GM21447 (cell line): ENCODE measurements at regions not wholly inside any gene's neighbourhood (a gene's known extent, or its start where the extent isn't known, plus 50 kb on each side); places are given as distances from the start of the nearest gene placed in this dataset.
A peak's percentile ranks its signal among the peaks of the same experiment; 100 is the strongest.
"Not testable (repeated sequence)": the region's sequence is repeated elsewhere in the genome, so short reads cannot be mapped to it uniquely, and the experiment has no call there.

Experiments used
- ATAC-seq: cut with Tn5 transposase; IDR thresholded peaks from one replicate; pipeline ENCODE4 v1.9.1; 2021; ENCODE audit not compliant: unreplicated experiment

DNA sequence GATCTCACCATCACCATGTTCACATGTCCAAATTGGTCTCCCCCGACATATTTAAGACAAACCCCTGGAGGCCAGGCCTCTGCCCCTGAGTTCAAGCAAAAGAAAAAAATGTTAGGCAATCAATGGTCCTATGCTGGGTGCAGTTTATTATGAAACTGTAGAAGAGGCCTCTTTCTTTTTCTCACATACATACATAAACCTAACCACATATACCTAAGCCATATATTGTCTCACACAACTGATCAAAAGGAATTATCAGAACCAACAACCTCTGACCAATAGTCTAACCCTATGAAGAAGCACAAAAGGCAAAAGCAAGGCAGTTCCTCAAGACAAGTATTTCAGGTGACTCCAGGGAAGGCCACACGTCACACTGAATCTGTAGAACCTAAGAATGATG lies 49.9 kb downstream of the ILRUN start:
- no peak for ATAC-seq

DNA sequence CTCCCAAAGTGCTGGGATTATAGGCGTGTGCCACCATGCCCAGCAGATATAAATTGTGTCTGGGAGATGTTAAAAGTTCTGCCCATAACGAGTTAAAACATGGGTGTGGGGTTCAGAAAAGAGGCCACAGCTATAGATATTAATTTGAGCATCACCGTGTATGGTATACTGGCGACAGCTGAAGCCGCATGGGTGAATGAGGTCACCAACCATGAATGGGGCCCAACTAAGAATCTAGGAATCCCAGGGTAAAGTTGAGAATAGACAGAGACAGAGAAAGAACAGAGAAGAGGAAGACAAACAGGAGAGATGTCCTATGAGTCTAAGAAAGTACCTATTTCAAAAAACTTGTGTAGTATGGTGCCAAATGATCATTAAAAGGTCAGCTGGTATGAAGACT lies 50.9 kb downstream of the ILRUN start:
- no peak for ATAC-seq

GRCh38 chr6:34644716-34645115 lies 51.9 kb downstream of the ILRUN start:
- ATAC-seq = no peak

DNA sequence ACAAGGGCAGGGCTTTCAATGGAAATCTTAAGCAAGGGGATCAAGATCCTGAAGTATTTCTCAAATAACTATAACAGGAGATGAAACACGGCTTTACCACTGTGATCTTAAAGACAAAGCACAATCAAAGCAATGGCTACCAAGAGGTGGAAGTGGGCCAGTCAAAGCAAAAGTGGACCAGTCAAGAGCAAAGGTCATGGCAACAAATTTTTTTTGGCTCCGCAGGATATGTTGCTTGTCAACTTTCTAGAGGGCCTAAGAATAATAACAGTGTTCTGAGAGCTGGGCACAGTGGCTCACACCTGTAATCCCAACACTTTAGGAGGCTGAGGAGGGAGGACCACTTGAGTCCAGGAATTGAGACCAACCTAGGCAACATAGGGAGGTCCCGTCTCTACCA lies 54.1 kb downstream of the ILRUN start:
- no peak for ATAC-seq

DNA sequence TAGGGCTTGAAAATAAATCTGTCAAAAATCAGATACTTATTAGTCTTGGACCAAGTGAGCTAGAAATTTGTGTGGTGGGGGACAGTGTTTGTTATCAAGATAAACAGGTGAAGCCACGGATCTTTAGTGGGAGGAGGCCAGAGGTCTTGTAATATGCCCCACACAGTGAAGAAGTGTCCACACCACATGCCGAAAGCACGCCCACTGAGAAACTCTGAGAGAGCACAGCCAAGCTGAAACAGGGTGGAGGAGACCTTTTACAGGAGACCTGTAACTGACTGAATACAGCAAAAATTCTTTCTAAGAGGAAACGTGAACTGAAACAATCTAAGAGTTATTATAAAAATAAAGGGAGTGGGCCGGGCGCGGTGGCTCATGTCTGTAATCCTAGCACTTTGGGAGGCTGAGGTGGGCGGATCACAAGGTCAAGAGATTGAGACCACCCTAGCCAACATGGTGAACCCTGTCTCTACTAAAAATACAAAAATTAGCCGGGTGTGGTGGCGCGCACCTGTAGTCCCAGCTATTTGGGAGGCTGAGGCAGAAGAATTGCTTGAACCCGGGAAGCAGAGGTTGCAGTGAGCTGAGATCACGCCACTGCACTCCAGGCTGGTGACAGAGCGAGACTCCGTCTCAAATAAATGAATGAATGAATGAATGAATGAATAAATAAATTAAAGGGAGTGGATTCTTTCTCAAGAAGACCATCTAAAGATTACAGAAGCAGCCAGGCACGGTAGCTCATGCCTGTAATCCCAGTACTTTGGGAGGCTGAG lies 56.3 kb downstream of the ILRUN start:
- ATAC-seq = not testable (repeated sequence)

DNA sequence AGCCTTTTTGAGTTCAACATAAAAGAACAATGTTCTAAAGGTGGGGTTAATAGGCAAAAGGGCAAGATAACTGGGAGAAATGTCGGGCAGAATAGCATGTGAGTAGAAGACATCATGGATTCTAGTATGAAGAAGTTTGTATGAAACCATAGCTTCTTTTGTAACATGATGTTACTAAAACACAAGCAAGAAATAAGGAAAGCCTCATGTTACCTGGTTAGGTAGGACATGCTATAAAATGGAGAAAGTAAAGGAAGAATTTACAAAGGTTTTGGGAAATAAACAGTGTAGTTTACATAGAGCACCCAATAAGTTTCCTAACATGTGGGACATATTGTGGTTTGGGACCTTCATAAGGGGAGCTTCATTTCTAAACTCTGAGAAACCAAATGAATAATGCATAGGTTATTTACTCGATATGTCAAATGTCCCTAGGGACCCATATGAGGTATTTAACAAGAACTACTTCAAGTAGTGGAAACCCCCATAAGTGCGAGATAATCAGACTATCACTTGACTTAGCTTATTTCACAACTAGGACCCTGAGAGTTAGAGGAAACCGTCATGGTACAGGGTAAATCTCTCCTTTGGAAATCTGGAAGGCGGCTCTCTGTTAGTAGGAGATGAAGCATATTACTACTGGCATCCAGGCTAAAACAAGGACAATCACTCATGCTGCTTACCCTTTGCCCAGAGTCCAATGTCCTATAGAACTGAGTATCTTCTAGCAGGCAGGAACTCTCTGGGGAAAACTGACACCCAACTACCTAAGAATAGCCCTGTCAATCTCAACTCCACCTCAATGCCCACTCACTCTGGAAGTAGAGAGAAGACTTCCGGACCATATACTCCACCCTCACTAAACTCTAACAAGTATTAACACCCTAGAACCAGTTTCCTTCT lies 57.5 kb downstream of the ILRUN start:
- ATAC-seq = peak; percentile 84

GRCh38 chr6:34633785-34634184 lies 62.8 kb downstream of the ILRUN start:
- ATAC-seq = no peak

GRCh38 chr6:34633256-34633655 lies 63.3 kb downstream of the ILRUN start:
- no peak for ATAC-seq

DNA sequence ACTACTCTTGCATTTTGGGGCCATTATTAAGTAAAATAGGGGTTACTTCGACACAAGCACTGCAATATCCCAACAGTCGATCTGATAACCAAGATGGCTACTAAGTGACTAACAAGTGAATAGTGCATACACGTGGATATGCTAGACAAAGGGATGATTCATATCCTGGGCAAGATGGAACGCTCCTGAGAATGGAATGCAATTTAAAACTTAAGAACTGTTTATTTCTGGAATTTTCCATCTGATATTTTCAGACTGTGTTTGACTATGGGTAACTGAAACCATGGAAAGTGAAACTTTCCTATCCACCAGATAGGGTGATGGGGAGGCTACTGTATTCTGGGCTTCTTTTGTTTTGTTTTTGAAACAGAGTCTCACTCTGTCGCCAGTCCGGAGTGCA lies 66.5 kb downstream of the ILRUN start:
- no peak for ATAC-seq

DNA sequence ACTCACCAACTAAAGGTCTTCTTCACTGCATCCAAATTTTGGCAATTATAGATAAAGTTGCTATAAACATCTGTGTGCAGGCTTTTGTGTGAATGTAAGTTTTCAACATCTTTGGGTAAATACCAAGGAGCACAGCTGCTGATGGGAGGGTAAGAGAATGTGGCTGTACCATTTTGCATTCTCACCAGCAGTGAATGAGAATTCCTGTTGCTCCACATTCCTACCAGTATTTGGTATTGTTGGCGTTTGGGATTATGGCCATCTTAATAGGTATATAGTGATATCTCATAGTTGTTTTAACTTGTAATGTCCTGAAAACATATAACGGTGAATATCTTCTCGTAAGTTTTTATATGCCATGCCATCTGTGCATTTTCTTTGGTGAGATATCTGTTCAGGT lies 69.3 kb downstream of the ILRUN start:
- ATAC-seq = no peak

GRCh38 chr6:34618430-34619182 lies 62.5 kb upstream of the SPDEF start:
- no peak for ATAC-seq

DNA sequence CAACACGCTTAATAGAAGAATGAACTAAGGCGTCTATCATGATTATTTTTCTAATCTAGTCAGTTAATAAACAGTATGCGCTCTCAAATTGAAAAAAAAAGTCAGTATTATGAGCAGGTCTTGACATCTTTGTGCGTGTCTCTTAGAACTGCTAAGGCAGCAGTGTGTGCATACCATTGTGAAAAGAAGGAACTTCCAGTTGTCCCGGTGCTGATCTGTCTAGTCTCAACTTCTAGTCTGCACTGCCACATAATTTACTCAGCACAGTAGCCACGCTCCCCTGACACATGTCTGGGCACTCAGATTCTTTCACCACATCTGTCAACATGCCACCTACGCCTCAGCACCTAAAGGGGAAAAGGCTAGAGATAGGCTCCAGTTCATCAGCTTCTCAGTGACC lies 61.1 kb upstream of the SPDEF start:
- no peak for ATAC-seq

DNA sequence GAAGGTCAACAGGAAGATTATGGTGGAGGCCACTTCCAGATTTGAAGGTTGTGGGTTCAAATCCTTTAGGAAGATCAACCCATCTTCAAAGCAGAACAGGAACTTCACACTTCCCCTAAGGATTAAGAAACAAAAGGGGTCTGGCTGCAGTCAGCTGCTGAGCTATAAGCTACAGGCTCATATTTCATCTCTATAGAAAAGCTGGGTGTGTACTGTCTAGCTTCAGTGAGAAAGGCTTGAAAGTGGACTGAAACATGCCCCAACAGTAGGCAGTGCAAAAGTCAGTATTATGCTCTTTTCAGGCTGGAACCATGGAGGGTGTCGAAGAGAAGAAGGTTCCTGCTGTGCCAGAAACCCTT lies 60.1 kb upstream of the SPDEF start:
- ATAC-seq = no peak

- ATAC-seq = no peak
Measured at GRCh38 chr6:34615574-34616226, 59.6 kb upstream of the SPDEF start.

GRCh38 chr6:34610819-34611477 lies 54.8 kb upstream of the SPDEF start:
- ATAC-seq = no peak

- ATAC-seq = no peak
Measured at GRCh38 chr6:34608321-34609091, 52.4 kb upstream of the SPDEF start.

DNA sequence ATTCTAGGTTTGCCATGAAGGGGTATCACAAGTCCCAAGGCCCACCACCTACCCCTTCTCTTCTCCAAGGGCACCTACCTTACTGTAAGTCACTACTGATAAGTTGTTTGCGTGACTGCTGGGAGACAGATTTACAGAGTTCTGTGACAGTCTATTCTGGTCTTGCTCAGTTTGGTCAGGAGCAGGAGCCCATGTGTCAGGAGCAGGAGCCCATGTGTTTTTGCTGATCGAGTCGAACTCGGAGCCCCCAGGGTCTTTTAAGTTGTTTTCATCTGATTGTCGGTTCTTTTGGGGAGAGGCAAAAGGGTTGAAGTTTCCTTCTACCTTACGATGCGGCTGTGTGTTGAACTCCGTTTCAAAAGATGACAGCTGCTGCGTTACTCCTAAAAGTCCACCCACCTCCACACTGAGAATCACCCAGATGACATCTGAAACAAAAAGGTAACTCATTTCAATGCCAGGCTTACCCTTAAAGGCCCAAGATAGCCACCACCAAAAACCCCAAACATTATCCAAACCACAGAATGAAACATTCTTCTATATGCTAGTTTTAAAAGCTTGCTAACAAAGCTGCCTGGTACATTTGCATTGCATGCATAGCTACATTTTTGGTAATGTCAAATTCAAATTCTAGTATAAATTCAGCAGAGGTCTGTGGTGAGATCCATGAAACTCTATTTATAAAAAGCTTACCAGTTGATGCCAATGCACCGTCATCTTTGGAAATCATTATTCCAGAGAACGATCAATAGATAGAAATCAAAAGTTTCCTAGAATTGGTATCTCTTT lies 50.5 kb upstream of the SPDEF start:
- ATAC-seq = no peak
